ENCODE measurements at regions not wholly inside any gene's neighbourhood (a gene's known extent, or its start where the extent isn't known, plus 50 kb on each side); places are given as distances from the start of the nearest gene placed in this dataset.

- TF ChIP-seq CTCF (IDR thresholded peaks at IDR 0.05; ENCODE audit: insufficient read depth, low read length, poor library complexity, severe bottlenecking) (no peak), EZH2phosphoT487 (conservative IDR thresholded peaks at IDR 0.05; ENCODE audit: low read length) (no peak)
Observed at GRCh38 chr10:10642751-10643150, 374.9 kb upstream of the CELF2 start.
